BE2C (cell line): ENCODE measurements at regions not wholly inside any gene's neighbourhood (a gene's known extent, or its start where the extent isn't known, plus 50 kb on each side); places are given as distances from the start of the nearest gene placed in this dataset.

Experiments
- DNase-seq: peaks from one replicate; pipeline ENCODE4 v3.0.0-alpha.2; 2020
- H3K27me3 ChIP-seq: fragments of 250-450 bp; sonication (Bioruptor Pico); 2 replicates; pipeline ENCODE4 v1.5.1; 2020; ENCODE audit warnings: mild to moderate bottlenecking
- H3K36me3 ChIP-seq: fragments of 250-450 bp; sonication (Bioruptor Pico); 2 replicates; pipeline ENCODE4 v1.5.1; 2020; ENCODE audit warnings: mild to moderate bottlenecking
- H3K4me1 ChIP-seq: fragments of 250-450 bp; sonication (Bioruptor Pico); 2 replicates; pipeline ENCODE4 v1.5.1; 2020
- H3K4me3 ChIP-seq: 2 replicates; pipeline ENCODE4 v1.5.1; 2011; ENCODE audit warnings: low read depth, low read length
- H3K9me3 ChIP-seq: fragments of 250-450 bp; sonication (Bioruptor Pico); 2 replicates; pipeline ENCODE4 v1.5.1; 2020
- TF ChIP-seq, protein P1 (sequence below): IDR thresholded peaks from 2 replicates; pipeline ENCODE4 v1.5.1; 2012; ENCODE audit warnings: mild to moderate bottlenecking, low read depth, low read length

DNA sequence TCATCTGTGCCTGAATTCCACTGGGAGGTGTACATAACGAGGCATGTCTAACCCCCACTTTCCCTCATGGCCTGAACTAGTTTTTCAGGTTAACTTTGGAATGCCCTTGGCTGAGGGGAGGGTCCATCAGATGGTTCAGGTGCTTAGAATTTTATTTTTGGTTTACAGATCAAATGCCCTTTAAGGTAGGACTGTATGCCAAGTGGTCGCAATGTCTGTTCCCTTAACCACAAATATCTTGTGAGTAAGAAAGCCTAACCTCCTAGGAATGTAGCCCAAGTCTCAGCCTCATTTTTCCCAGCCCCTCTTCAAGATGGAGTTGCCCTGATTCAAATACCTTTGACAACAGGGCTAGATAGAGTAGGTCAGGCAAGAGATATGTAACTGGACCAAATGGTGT is 78.4 kb downstream of the RNASET2 start:
- H3K9me3 ChIP-seq: no peaks in the 10 kb centered on the region
- H3K4me1 ChIP-seq: no peaks in the 10 kb centered on the region
- TF ChIP-seq, protein P1, sequence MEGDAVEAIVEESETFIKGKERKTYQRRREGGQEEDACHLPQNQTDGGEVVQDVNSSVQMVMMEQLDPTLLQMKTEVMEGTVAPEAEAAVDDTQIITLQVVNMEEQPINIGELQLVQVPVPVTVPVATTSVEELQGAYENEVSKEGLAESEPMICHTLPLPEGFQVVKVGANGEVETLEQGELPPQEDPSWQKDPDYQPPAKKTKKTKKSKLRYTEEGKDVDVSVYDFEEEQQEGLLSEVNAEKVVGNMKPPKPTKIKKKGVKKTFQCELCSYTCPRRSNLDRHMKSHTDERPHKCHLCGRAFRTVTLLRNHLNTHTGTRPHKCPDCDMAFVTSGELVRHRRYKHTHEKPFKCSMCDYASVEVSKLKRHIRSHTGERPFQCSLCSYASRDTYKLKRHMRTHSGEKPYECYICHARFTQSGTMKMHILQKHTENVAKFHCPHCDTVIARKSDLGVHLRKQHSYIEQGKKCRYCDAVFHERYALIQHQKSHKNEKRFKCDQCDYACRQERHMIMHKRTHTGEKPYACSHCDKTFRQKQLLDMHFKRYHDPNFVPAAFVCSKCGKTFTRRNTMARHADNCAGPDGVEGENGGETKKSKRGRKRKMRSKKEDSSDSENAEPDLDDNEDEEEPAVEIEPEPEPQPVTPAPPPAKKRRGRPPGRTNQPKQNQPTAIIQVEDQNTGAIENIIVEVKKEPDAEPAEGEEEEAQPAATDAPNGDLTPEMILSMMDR: no peak
- no peaks in the 10 kb centered on the region for H3K27me3 ChIP-seq
- H3K4me3 ChIP-seq: no peak overlapping the region
- no peaks in the 10 kb centered on the region for H3K36me3 ChIP-seq
- no peak for DNase-seq

DNA sequence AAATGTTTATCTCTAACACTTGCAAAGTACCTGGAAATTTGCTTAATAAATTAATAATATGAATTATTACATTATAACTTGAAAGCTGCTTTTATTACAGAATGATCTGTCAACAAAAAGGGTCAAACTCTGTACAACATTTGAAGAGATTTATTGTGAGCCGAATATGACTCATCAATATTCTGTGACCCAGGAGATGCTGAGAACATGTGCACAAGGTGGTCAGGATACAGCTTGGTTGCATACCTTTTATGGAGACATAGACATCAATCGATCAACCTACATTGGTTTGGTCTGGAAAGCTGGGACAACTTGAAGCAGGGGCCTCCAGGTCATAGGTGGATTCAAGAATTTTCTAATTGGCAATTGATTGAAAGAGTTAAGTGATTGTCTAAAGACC is 79.0 kb downstream of the RNASET2 start:
- DNase-seq: no peak
- TF ChIP-seq, protein P1: no peak
- Histone ChIP-seq H3K27me3 (no peaks in the 10 kb centered on the region), H3K4me1 (no peaks in the 10 kb centered on the region), H3K36me3 (no peaks in the 10 kb centered on the region), H3K9me3 (no peaks in the 10 kb centered on the region), H3K4me3 (no peak overlapping the region)

DNA sequence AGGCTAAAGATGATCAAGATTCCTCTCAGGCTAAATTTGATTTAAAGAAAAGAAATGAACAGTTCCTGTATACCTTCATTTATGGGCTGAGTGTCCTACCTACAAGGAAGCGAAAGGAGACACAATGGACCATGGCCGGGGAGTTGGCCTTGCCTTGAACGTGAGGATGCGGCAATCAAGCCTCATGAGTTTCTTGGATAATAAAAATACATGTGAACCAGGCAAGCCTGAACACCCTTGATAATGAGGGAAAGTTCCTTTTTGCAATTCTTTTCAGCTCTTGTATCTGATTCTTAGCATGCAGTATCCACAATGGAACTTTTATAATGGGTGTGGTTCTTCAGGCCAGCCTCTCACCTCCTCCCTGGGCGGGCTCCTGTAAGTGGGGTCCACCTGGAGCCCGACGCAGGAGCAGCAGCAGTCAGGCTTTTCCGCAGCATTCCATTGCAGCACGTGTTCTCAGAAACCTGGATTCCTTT is 83.8 kb downstream of the RNASET2 start:
- no peaks in the 10 kb centered on the region for H3K27me3 ChIP-seq
- H3K36me3 ChIP-seq: no peaks in the 10 kb centered on the region
- no peak overlapping the region for H3K4me3 ChIP-seq
- no peak for DNase-seq
- H3K4me1 ChIP-seq: no peaks in the 10 kb centered on the region
- H3K9me3 ChIP-seq: no peaks in the 10 kb centered on the region
- TF ChIP-seq, protein P1: no peak

DNA sequence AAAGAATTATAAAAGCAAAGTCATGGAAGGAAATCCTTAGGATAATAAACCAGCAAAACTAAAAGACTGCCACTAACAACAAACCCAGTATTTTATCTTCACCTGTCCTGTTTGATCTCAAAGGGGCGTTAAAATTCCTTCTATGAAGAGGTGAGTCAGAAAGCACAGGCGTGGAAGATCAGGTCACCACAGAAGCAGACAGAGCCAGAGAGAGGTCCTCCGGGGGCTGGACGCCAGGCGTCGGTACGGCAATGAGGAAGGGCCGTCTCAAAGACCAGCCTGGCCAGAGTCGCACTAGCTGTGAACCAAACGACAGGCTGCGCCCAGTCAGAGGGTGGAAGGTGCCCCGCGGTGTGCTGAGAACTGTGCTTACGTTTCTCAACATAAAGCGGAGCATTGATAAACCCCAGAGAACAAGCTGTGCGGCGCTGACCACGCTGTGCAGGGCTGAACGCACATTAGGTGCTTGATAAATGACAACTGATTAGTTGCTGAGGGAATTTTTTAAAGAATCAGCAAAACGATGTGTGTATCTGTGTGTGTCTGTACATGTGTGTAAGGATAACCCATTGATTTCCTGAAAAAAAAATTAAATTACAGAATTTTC is 85.6 kb downstream of the RNASET2 start:
- TF ChIP-seq, protein P1: no peak
- no peak overlapping the region for H3K4me3 ChIP-seq
- no peaks in the 10 kb centered on the region for H3K9me3 ChIP-seq
- H3K27me3 ChIP-seq: no peaks in the 10 kb centered on the region
- DNase-seq: no peak
- no peaks in the 10 kb centered on the region for H3K36me3 ChIP-seq
- H3K4me1 ChIP-seq: no peaks in the 10 kb centered on the region

DNA sequence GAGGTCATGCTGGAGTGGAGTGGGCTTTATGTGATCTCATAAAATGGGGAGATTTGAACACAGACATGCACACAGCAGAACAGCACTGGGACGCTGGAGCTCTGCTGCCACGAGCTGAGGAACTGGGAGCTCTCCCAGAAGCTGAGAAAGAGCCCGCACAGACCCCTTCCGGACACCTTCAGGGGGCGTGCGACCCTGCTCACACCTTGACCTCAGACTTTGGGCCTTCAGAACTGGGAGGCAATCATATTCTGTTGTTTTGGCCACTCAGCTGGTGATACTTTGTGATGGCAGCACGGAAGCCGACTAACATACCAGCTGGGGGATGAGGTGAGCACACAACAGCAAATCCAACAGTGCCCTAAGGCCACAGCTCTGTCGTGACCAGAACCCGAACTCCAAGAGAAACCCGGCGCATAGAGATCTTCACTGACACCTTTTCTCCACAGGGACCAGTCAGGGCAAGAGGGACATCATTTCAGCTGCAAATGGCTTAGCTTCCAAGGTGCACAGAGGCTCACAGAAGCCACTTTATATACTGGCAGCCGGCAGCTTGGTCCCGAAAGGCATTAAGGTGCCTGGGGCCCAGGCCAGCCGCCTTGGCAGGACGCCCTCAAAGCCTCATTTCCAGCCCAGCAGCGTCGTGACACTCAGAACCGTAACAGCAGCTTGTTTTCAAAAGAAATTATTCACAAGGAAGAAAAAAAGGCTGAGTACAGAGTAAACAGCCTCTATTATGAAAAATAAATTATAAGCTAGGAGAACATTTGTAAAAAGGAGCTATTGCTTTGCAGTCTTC is 89.3 kb downstream of the RNASET2 start:
- H3K27me3 ChIP-seq: no peaks in the 10 kb centered on the region
- H3K9me3 ChIP-seq: no peaks in the 10 kb centered on the region
- H3K4me3 ChIP-seq: no peak overlapping the region
- H3K4me1 ChIP-seq: no peaks in the 10 kb centered on the region
- no peak for DNase-seq
- TF ChIP-seq, protein P1: no peak
- no peaks in the 10 kb centered on the region for H3K36me3 ChIP-seq

DNA sequence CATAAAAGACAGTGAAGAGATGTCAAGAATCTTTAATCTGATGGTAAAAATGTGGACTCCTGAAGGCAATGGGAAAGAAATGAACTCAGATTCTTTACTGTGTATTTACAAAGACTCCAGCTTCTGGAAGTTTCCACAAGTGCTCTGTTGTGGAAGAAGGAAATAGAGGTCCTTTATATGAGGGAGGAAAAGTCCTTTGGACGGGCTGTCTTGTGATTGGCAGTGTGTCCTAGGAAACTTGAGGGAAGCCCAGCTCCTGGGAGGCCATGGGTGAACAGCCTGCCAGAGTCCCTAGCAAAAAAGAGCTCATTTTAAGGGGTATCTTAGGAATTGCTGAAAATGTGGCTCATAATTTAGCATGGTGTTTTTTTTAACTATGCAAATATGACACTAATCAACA is 92.0 kb downstream of the RNASET2 start:
- no peak for DNase-seq
- no peak overlapping the region for H3K4me3 ChIP-seq
- H3K27me3 ChIP-seq: no peaks in the 10 kb centered on the region
- TF ChIP-seq, protein P1: no peak
- no peaks in the 10 kb centered on the region for H3K9me3 ChIP-seq
- no peaks in the 10 kb centered on the region; the same call in 1 of the 2 replicates for H3K4me1 ChIP-seq
- no peaks in the 10 kb centered on the region for H3K36me3 ChIP-seq
